ENCODE measurements at regions not wholly inside any gene's neighbourhood (a gene's known extent, or its start where the extent isn't known, plus 50 kb on each side); places are given as distances from the start of the nearest gene placed in this dataset.

DNA sequence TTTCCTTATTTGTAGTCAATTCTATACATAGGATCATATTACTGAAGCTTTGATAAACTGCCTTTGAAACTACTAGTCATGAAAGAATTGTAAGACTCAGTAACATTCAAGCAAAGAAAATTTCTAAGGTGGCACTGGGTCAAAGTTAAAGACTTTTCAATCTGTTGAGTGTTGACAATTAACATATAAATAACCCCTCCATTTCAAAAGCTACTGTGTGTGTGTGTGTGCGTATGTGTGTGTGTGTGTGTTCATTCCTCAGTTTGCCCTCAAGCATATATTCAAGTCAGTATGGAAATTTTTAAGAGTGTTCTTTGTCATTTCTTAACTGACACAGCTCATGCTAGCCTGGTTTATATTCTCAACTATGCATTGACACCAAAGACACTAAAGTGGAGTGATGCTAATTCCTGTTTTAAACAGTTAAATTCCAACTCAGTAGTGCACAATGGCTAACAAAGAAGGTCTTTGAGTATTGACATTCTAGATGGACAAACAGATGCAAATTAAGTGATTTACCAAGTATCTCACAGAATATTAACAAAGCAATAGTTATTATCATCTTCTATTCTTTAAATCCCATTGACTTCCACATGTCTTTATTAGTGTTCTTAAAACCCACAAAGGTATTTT, 314.8 kb upstream of the GRM3 start:
- ChIA-PET POLR2A (no interaction called here), CTCF (no interaction called here)
- Mint-ChIP-seq H3K27ac (no peak overlapping the region), H3K9me3 (peaks cover 2% of the 10 kb centered on the region), H3K27me3 (no peaks in the 10 kb centered on the region), H3K4me1 (ENCODE audit: low read depth) (no peaks in the 10 kb centered on the region), H3K4me3 (no peak overlapping the region), H3K36me3 (no peaks in the 10 kb centered on the region)
- intact Hi-C loops (cut with micrococcal nuclease) = no loop called here
- DNase-seq = no peak

DNA sequence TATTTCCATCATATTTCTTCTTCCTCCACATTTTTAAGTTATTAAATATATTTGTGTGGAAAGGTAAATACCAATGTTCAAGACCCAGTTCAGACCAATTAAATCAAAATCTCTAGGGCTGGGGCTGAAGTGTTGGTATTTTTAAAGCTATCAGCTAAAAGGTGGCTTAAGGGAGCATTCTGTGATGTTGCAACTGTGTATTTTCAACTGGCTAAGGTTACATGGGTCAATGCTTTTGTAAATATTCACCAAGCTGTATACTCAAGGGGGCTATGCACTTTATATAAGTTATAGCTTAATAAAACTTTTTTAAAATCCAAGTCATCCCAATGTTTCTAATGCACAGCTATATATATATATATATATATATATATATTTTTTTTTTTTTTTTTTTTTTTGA, 316.9 kb upstream of the GRM3 start:
- Mint-ChIP-seq H3K27me3 (no peaks in the 10 kb centered on the region), H3K27ac (no peak overlapping the region), H3K36me3 (no peaks in the 10 kb centered on the region), H3K4me1 (ENCODE audit: low read depth) (no peaks in the 10 kb centered on the region), H3K4me3 (no peak overlapping the region), H3K9me3 (peaks cover 5% of the 10 kb centered on the region)
- no peak for DNase-seq
- ChIA-PET CTCF (no interaction called here), POLR2A (no interaction called here)
- intact Hi-C loops (cut with micrococcal nuclease) = no loop called here

DNA sequence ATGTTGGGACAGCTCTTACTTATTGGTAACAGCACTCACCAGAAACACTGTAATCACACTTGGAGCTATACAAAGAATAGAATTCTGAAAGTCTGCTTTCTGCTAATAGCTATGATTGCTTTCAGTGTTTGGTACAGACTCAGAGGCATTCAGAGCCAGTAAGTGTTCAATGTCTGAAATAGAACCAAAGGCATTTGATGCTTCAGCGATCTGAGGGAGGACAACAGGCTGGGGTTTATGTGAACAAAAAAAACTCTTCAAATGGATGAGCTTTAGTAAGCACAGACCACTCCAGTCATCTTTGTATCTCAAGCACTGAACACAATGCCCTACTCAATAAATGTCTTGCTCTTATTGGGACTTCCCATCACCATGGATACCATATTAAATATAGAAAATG, 322.8 kb upstream of the GRM3 start:
- Mint-ChIP-seq H3K9me3 (peaks cover 3% of the 10 kb centered on the region), H3K27me3 (no peaks in the 10 kb centered on the region), H3K4me3 (no peak overlapping the region), H3K27ac (no peak overlapping the region), H3K4me1 (ENCODE audit: low read depth) (no peaks in the 10 kb centered on the region), H3K36me3 (no peaks in the 10 kb centered on the region)
- DNase-seq = no peak
- intact Hi-C loops (cut with micrococcal nuclease) = no loop called here
- CTCF ChIA-PET = no interaction called here
- POLR2A ChIA-PET = no interaction called here

DNA sequence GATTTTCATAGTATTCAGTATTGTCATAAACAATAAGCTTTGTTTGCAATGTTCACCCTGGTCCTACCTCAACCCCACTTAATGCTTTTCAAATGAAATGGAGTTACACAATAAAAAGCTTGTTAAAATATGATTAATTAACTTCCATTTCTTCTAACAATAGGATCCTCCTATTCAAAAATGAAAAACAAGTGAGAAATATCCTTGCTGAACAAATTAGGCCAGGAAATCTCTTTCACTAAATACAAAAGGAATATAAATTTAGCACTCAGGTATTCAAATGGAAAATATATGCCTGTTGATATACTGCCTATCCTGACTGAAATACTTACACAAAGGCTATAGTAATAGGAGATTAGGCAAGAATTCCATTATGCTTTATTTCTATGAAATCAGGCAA, 323.4 kb upstream of the GRM3 start:
- DNase-seq = no peak
- Mint-ChIP-seq H3K4me3 (no peak overlapping the region), H3K27ac (no peak overlapping the region), H3K36me3 (no peaks in the 10 kb centered on the region), H3K4me1 (ENCODE audit: low read depth) (no peaks in the 10 kb centered on the region), H3K27me3 (no peaks in the 10 kb centered on the region), H3K9me3 (peaks cover 3% of the 10 kb centered on the region)
- intact Hi-C loops (cut with micrococcal nuclease) = no loop called here
- CTCF ChIA-PET = interaction anchor here (0.6 kb wide), 1 partner anchor 110 kb away, joined by 5 read pairs; no protein-coding TSS in a partner anchor
- POLR2A ChIA-PET = no interaction called here

DNA sequence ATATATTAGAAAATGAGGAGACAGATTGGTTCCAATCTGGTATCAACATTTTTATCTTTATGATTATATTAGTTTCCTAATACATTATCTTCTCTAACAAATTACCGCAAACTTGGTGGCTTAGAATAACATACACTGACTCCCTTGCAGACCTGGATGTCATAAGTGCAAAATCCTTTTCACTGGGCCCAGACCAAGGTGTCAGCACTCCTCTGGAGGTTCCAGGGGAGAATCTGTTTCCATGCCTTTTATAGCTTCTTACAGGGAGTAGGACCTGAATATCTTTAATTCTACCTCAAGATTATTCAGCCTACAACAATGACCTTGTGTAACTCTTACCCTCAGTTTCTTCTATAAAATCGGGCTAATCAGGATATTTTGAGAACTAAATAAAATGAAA, 329.9 kb upstream of the GRM3 start:
- ChIA-PET POLR2A (no interaction called here), CTCF (no interaction called here)
- Mint-ChIP-seq H3K9me3 (no peaks in the 10 kb centered on the region), H3K4me3 (no peak overlapping the region), H3K36me3 (no peaks in the 10 kb centered on the region), H3K27me3 (no peaks in the 10 kb centered on the region), H3K27ac (no peak overlapping the region), H3K4me1 (ENCODE audit: low read depth) (no peaks in the 10 kb centered on the region)
- intact Hi-C loops (cut with micrococcal nuclease) = no loop called here
- no peak for DNase-seq

DNA sequence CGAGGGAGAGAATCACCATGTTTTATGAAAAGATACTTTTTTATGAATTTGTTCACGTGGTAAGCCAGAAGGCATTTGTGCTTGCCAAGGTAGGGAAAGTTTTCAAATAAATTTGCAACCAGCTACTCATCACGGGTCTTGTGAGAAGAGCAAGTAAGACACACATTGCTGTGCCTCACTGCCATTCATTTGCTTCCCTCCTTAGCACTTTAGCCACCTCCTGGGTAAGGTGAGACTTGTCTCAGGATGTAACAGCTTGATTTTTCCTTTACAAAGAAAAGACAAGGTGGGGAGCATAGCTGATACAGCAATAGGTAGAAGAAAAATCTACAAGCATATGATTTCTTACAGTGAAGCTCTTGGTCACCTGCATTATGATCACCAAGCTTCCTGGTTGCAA, 342.4 kb upstream of the GRM3 start:
- Mint-ChIP-seq H3K4me1 (ENCODE audit: low read depth) (no peaks in the 10 kb centered on the region), H3K36me3 (no peaks in the 10 kb centered on the region), H3K27me3 (no peaks in the 10 kb centered on the region), H3K4me3 (no peak overlapping the region), H3K9me3 (peaks cover 4% of the 10 kb centered on the region), H3K27ac (no peak overlapping the region)
- no peak for DNase-seq
- intact Hi-C loops (cut with micrococcal nuclease) = no loop called here
- POLR2A ChIA-PET = no interaction called here
- CTCF ChIA-PET = no interaction called here

DNA sequence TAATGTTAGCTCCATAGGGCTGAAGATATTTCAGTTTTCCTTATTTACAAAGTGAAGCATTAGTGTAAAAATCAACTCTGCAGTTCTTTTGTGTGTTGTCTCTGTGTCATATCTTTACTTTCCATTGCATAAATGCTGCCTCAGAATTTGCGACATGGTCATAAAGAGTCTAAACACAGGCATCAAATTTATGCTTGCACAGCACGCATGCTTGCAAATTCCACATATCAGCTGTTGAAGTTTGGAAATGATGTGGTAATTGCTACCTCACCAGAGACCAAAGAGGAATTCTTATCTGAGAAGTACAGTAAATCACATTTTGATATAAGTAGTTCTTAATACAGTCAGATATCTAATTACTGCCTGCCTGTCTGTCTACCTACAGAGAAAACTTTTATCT, 348.2 kb upstream of the GRM3 start:
- ChIA-PET POLR2A (no interaction called here), CTCF (no interaction called here)
- H3K27ac Mint-ChIP-seq = no peak overlapping the region
- no peak for DNase-seq
- no peak overlapping the region for H3K4me3 Mint-ChIP-seq
- H3K4me1 Mint-ChIP-seq (ENCODE audit: low read depth) = no peaks in the 10 kb centered on the region
- peaks cover 2% of the 10 kb centered on the region for H3K9me3 Mint-ChIP-seq
- H3K36me3 Mint-ChIP-seq = no peaks in the 10 kb centered on the region
- H3K27me3 Mint-ChIP-seq = no peaks in the 10 kb centered on the region
- intact Hi-C loops (cut with micrococcal nuclease) = no loop called here

DNA sequence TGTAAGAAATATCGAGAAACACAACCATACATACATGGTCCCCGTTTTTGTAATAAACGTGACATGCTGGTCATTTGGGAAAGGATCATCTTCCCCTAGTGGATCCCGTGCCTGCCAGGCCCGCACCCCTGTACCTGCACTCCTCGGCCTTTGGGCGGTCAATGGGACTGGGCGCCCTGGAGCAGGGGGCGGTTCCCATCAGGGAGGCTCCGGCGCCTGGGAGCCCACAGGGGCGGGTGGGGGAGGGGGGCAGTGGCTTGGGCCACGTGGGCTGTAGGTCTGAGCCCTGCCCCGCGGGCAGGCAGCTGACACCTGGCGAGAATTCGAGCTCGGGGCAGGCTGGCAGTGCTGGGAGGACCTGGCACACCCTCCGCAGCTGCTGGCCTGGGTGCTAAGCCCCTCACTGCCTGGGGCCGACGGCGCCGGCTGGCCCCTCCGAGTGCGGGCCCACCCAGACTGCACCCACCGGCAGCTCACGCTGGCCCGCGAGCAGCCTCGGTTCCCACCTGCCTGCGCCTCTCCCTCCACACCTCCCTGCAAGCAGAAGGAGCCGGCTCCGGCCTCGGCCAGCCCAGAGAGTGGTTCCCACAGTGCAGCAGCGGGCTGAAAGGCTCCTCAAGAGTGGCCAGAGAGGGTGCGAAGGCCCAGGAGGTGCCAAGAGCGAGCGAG, 361.6 kb upstream of the GRM3 start:
- intact Hi-C loops (cut with micrococcal nuclease) = no loop called here
- H3K36me3 Mint-ChIP-seq = no peaks in the 10 kb centered on the region
- ChIA-PET CTCF (no interaction called here), POLR2A (no interaction called here)
- no peak overlapping the region for H3K4me3 Mint-ChIP-seq
- peaks cover 4% of the 10 kb centered on the region for H3K9me3 Mint-ChIP-seq
- H3K27me3 Mint-ChIP-seq = no peaks in the 10 kb centered on the region
- DNase-seq = no peak
- H3K27ac Mint-ChIP-seq = no peak overlapping the region
- H3K4me1 Mint-ChIP-seq (ENCODE audit: low read depth) = no peaks in the 10 kb centered on the region

DNA sequence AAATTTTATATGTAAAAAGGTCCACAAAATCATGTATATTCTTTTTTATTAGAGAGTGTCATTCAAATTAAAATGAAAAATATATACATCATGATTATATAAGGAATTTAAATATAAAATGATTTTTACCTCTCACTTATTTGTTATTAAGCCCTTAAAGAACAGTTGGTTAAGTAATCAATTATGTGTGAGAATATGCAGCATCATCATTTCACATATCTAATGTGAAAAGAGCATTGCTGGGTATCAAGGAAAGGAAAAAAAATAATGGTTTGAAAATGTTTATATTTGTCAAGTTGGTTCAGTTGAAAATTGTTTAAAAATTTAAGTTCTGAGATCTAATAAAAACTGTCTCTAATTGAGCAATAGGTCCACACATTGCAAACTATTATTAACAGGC, 363.6 kb upstream of the GRM3 start:
- intact Hi-C loops (cut with micrococcal nuclease) = no loop called here
- no peaks in the 10 kb centered on the region for H3K36me3 Mint-ChIP-seq
- no peaks in the 10 kb centered on the region for H3K27me3 Mint-ChIP-seq

DNA sequence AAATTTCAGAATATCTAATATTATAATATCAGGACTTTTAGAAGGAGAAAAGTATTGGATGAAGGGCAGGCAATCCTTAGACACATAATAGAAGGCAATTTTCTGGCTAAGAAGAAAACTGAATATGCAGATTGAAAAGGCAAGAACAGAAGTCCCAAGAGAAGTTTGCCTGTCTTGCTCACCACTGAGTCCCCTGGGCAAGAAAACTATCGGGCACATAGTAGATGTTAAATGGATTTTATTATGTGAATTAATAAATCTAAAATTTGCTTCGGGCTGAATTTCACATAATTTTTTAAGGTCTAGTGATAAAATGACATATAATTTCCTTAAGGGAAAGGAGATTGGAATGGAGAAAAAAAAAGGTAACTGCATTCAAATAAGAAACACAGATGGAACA, 380.9 kb upstream of the GRM3 start:
- POLR2A ChIA-PET = no interaction called here
- Mint-ChIP-seq H3K27me3 (no peaks in the 10 kb centered on the region), H3K27ac (no peak overlapping the region), H3K4me1 (ENCODE audit: low read depth) (no peaks in the 10 kb centered on the region), H3K4me3 (no peak overlapping the region), H3K36me3 (no peaks in the 10 kb centered on the region), H3K9me3 (peaks cover 5% of the 10 kb centered on the region)
- DNase-seq = no peak
- CTCF ChIA-PET = no interaction called here
- intact Hi-C loops (cut with micrococcal nuclease) = no loop called here

More for the DNA sequence above, 363.6 kb upstream of the GRM3 start:
- H3K9me3 Mint-ChIP-seq = peaks cover under 1% of the 10 kb centered on the region
- no peaks in the 10 kb centered on the region for H3K4me1 Mint-ChIP-seq (ENCODE audit: low read depth)
- ChIA-PET CTCF (no interaction called here), POLR2A (no interaction called here)
- no peak for DNase-seq
- no peak overlapping the region for H3K27ac Mint-ChIP-seq
- H3K4me3 Mint-ChIP-seq = no peak overlapping the region

DNA sequence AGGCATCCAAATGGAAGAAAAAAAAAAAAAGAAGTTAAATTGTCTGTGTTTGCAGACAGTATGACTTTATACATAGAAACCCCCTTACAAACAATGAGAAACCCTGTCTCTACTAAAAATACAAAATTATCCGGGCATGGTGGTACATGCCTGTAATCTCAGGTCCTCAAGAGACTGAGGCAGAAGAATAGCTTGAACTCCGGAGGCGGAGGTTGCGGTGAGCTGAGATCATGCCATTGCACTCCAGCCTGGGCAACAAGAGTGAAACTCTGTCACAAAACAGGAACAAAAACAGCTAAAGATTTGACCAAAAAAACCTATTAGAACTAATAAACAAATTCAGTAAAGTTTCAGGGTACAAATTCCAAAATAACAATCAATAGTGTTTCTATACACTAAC, 385.8 kb upstream of the GRM3 start:
- no peaks in the 10 kb centered on the region for H3K27me3 Mint-ChIP-seq
- ChIA-PET CTCF (no interaction called here), POLR2A (no interaction called here)
- DNase-seq = no peak
- H3K27ac Mint-ChIP-seq = no peak overlapping the region
- no peaks in the 10 kb centered on the region for H3K36me3 Mint-ChIP-seq
- intact Hi-C loops (cut with micrococcal nuclease) = no loop called here
- peaks cover 13% of the 10 kb centered on the region for H3K9me3 Mint-ChIP-seq
- H3K4me1 Mint-ChIP-seq (ENCODE audit: low read depth) = no peaks in the 10 kb centered on the region
- no peak overlapping the region for H3K4me3 Mint-ChIP-seq

DNA sequence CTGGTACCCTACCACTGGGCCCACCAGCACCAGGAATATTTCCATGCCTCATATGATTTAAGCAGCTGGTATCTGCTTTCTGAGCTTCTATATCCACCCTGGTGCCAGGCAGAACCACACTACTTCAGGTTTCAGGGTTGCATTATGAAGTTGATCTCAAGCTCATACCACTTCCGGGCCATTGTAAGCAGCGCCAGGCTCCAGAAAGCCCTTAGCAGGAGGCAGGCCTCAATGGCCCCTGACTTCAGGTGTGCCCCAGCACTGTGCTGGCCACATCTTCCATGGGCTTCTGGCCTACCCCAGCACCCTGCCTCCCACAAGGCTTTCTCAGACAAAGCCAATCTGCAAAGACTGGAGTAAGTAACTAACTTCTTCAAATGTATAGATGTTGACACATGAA, 391.3 kb upstream of the GRM3 start:
- H3K27ac Mint-ChIP-seq = no peak overlapping the region
- peaks cover 15% of the 10 kb centered on the region for H3K9me3 Mint-ChIP-seq
- DNase-seq = no peak
- intact Hi-C loops (cut with micrococcal nuclease) = no loop called here
- H3K4me1 Mint-ChIP-seq (ENCODE audit: low read depth) = no peaks in the 10 kb centered on the region
- H3K27me3 Mint-ChIP-seq = no peaks in the 10 kb centered on the region
- ChIA-PET POLR2A (no interaction called here), CTCF (no interaction called here)
- H3K4me3 Mint-ChIP-seq = no peak overlapping the region
- no peaks in the 10 kb centered on the region for H3K36me3 Mint-ChIP-seq

DNA sequence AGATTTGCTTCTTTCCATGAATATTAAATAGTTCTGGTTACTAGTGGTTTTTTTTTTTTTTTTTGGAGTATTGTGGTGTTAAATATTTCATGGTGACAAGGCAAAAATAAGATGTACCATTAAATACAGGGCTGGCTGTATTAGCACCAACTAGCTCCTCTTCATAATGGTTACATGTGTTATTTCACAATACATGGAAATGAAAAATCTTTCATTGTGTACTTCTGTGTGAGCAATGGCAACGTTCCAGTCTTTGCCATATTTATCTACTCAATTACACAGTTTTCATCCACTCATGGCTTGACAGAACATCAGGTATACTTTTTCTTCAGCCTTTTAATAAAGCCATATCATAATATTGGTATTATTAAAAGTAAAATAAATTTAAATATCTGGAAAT, 394.7 kb upstream of the GRM3 start:
- no peak for DNase-seq
- intact Hi-C loops (cut with micrococcal nuclease) = no loop called here
- Mint-ChIP-seq H3K4me1 (ENCODE audit: low read depth) (no peaks in the 10 kb centered on the region), H3K27ac (no peak overlapping the region), H3K4me3 (no peak overlapping the region), H3K27me3 (no peaks in the 10 kb centered on the region), H3K36me3 (no peaks in the 10 kb centered on the region), H3K9me3 (peaks cover 11% of the 10 kb centered on the region)
- ChIA-PET CTCF (no interaction called here), POLR2A (no interaction called here)
